ENCODE measurements at regions not wholly inside any gene's neighbourhood (a gene's known extent, or its start where the extent isn't known, plus 50 kb on each side); places are given as distances from the start of the nearest gene placed in this dataset.
"Not testable (repeated sequence)": the region's sequence is repeated elsewhere in the genome, so short reads cannot be mapped to it uniquely, and the experiment has no call there.

DNA sequence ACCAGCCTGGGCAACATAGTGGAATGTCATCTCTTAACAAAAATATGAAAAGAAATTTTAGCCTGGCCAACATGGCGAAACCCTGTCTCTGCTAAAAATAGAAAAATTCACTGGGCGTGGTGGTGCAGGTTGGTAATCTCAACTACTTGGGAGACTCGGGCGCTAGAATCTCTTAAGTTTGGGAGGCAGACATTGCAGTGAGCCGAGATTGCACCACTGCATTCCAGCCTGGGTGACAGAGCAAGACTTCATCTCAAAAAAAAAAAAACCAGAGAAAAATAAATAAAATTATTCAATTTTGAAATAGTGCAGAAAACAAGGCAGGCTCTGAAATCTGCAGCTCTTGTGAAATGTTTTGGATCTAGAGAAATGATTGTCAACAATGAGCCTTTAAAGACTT is 397.3 kb upstream of the AMELY start:
- no peak for DNase-seq

DNA sequence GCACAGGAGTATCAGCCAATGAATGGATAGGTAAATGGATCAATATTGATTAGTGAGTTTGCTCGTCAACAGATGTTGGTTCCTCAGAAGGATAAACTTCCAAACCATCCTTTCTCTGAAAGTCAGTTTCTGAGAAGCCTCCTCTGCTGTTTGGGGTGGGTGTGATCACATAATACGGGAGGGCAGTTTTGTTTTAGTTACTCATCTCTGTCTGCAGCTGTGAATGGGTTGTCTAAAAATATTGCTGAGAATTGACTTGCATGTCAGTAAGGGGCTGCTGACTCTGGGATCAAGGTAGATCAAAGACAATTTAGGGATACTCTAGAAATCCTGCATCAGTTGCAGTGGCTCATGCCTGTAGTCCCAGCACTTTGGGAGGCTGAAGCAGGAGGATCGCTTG is 390.8 kb upstream of the AMELY start:
- no peak for DNase-seq

DNA sequence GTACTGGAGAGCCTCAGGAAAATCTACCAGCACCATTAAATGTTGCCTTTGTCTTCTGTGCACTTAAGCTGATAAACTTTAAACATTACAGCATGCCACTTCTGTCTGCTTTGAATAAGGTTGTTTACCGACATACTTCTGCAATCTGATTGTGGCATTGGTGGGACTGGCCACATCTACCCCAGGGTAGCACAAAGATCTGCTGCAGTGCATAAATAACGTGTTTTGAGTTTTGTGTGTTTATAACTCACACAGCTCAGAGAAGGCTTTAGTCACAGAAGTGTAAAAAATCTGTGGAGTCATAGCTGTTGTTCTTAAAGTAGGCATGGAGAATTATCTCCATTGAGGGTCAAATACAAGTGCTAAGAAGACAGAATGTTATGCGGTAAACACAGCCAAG is 388.4 kb upstream of the AMELY start:
- no peak for DNase-seq

DNA sequence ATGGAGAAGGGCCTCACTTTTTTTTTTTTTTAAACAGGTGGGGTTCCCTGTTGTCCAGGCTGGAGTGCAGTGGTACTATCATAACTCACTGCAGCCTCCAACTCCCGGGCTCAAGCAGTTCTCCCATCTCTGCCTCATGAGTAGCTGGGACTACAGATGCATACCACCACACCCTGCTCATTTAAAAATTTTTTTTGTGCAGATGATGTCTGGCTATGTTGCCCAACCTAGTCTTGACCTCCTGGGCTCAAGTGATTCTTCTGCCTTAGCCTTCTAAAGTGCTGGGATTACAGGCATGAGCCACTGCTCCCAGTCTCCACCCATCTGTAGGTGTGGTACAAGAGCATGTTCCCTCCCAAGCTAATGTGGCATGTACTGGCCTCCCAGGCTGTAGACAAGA is 380.6 kb upstream of the AMELY start:
- DNase-seq = no peak

- no peak for DNase-seq
These were observed 378.6 kb upstream of the AMELY start for GRCh38 chrY:7289889-7290833.

- no peak for DNase-seq
These were observed 377.1 kb upstream of the AMELY start for GRCh38 chrY:7288611-7289010.

GRCh38 chrY:7287963-7288362 is 376.4 kb upstream of the AMELY start:
- DNase-seq = not testable (repeated sequence)

- no peak for DNase-seq
These were observed 373.8 kb upstream of the AMELY start for GRCh38 chrY:7285388-7285787.

- DNase-seq = no peak
These were observed 371.4 kb upstream of the AMELY start for GRCh38 chrY:7283001-7283400.

DNA sequence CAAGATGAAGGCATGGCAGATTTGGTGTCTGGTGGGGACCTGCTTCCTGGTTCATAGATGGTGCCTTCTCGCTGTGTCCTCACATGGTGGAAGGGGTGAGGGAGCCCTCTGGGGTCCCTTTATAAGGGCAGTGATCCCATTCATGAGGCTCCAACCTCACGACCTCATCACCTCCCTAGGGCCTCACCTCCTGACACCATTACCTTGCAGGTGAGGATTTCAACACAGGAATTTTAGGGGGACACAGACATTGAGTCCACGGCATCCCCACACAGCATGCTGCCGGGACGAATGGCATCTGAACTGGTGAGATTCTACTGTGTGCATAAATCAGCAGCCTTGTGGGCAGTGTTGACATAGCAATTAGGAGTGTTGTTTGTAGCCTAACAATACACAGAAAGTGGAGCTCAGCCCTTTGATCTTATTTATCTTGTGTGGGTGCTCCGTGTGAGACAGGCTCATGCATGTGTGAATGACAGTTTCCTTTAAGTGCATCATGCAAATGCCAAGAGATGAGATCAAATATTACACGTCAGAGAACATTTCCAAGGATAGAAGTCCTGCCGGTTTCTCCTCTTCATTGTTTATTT is 368.7 kb upstream of the AMELY start:
- DNase-seq = not testable (repeated sequence)

- no peak for DNase-seq
These were observed 364.2 kb upstream of the AMELY start for GRCh38 chrY:7275751-7276150.

- DNase-seq = no peak
These were observed 363.5 kb upstream of the AMELY start for GRCh38 chrY:7275014-7275413.

DNA sequence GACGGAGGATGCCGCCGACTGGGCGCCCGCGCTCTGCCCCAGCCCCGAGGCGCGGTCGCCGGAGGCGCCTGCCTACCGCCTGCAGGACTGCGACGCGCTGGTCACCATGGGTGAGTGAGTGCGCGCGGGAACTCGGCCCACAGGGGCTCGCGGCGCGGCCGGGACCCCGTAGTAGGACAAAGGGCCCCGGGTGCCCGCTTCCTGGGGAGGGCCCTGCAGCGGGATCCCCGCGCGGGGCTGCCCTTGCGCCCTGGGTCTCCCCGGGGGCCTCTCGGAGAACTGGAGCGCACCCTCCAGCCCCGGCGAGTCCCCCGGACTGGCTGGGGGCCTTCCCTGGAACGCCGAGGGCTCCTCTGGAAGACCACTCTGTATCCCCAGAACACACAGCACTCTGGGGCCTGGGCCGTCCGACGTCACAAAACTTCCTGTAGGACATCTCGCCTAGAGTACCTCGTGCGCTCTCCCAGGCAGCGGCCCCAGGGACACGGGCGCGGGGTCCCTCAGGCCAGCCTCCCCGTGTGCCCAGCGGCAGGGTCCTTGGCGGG is 362.9 kb upstream of the AMELY start:
- no peak for DNase-seq

DNA sequence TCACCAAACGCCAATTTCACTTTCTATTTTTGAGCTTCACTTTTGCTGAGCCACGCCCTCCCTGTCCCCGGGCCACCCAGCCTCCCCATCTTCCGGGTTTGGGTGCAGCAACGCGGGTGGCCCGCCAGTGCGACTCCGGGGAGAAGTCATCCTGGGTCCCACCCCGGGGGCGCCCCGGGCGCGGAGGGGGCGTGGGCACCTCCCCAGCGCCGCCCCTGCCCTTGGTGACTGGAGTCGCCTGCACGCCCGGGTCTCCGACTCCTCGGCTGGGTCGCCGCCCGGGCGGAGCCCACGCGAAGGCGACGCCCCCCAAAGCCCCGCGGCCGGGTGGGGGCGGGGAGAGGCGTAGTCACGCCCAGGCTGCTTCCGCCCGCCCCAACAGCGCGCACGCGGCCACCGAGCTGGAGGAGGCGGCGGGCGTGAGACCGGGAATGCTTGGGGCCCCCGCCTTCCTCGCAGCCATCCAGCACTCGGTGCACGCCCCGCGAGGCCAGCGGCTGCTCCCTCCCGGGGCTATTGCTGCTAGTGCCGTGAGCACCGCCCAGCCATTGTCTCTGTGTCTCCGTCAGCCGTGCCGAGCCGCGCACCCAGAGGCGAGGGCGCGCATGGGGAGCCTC is 362.1 kb upstream of the AMELY start:
- DNase-seq = peak; percentile 68

GRCh38 chrY:7272556-7273195 is 361.1 kb upstream of the AMELY start:
- DNase-seq = peak; percentile 2

DNA sequence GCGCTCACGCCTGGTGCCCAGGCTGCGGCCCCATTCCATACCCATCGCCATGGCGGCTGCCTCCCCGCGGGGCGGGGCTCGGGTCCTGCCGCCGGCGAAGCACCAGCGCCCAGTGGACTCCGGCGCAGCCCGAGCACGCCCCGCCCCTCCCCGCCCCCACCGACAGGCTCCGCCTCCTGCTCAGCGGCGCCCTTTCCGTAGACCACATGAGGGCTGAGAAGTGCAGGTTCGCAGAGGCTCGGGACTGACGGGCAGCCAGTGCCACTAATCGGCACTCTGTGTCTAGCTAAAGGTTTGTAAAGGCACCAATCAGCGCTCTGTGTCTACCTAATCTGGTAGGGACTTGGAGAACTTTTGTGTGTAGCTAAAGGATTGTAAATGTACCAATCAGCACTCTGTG is 352.2 kb upstream of the AMELY start:
- no peak for DNase-seq

DNA sequence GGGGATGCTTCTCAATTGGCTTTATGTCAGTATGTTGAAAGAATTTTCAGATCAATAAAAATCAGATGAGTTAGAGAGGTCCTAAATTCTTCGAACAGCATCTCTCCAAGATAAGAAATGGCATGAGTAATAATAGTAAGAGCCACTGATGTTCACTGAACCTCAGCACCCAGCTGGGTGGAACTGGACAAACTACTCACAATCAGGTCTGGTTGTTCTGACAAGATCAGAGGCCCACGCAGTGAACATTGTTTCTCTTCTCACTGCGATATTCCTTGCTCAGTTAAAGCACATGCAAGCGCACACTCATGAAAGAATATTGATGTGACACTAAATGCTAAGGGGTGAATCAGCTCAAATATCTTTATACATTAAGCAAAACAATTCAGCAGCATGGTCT is 351.0 kb upstream of the AMELY start:
- DNase-seq = no peak

GRCh38 chrY:7261254-7261653 is 349.7 kb upstream of the AMELY start:
- no peak for DNase-seq

GRCh38 chrY:7240101-7240500 is 328.5 kb upstream of the AMELY start:
- no peak for DNase-seq

DNA sequence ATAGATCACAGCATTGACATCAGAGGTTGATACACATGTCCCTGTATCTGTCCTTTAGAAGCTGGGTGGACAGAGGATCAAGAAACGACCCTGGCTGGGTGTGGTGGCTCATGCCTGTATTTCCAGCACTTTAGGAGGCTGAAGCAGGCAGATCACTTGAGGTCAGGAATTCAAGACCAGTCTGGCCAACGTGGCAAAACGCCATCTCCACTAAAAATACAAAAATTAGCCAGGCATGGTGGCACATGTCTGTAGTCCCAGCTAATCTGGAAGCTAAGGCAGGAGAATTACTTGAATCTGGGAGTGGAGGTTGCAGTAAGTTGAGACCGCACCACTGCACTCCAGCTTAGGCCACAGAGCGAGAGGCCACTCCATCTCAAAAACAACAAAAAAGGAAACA is 300.4 kb upstream of the AMELY start:
- no peak for DNase-seq

DNA sequence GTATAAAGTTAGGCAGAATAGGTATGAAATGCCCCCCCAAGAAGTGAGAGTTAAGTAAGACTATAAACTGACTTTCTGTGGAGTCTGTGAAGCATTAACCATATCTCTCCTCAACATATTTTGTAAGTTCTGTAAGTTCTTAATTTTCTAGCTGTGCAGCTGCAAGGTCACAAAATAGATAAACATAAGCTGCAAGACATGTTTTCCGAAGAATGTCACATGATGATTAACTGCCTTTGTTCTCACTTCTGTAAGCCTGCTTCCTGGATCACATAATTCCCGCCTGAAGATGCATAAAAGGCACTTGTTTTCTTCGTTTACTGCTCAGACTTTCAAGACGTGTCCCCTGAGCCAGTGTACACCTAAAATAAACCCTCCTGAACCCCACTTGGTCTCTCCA is 292.9 kb upstream of the AMELY start:
- DNase-seq = no peak

DNA sequence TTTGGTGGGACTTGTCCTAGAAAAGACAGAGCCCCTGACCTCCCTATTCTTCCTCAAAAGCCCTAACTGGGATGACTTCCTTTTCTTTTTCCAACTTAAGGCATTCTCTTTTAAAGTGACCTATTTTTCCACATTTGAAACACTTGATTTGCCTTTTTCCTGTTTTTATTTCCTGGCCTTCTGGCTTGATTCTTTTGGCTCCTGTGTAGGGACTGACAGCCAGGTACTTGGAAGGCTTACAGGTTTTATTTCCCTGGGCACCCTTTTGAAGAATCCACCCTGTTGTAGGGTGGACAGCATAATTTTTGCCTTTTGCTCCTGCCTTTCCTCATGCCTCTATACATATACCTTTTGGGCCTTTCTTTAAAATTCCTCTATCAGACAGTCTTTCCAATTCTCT is 271.0 kb upstream of the AMELY start:
- DNase-seq = no peak

DNA sequence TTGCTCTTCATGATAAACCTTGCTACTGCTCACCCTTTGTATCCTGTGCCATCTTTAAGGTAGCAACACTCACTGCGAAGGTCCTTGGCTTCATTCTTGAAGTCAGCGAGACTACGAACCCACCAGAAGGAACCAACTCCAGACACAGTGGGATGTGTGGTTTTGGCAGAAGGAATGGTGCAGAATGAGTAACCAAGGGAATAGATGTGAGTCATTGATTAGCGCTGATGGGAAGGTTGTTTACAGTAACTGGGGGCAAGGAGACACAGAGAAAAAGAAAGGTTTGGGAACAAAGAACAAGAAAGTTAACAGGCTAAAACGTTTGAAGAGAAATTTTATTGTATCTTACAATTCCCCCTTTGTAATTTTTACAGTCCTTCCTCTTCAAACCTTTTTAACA is 266.1 kb upstream of the AMELY start:
- no peak for DNase-seq

Data from KG1 (cell line).